ENCODE measurements at regions not wholly inside any gene's neighbourhood (a gene's known extent, or its start where the extent isn't known, plus 50 kb on each side); places are given as distances from the start of the nearest gene placed in this dataset.

DNA sequence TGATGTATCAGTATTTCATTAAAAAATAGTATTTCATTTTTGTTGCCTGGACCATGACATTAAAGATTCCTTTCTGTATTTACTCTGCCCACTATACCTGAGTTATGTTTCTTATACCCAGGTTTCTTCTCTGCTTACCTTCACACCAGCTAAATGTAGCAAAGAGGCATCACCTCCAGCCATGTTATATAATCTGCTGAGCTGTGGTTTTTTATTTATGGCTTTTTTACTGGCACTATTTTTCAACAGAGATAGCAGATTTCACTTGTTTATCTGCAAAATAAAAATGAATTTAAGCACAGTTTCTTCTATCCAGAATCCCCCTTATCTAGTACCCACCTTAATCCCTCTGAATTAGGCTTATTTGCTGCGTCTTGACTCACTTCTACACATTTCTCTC, 979.0 kb upstream of the MAN1A1 start:
- TF ChIP-seq TCF12 (IDR thresholded peaks at IDR 0.05) (no peak), RAD21 (IDR thresholded peaks at IDR 0.05; ENCODE audit: low read length) (no peak)
- TF ChIP-seq, protein P1, sequence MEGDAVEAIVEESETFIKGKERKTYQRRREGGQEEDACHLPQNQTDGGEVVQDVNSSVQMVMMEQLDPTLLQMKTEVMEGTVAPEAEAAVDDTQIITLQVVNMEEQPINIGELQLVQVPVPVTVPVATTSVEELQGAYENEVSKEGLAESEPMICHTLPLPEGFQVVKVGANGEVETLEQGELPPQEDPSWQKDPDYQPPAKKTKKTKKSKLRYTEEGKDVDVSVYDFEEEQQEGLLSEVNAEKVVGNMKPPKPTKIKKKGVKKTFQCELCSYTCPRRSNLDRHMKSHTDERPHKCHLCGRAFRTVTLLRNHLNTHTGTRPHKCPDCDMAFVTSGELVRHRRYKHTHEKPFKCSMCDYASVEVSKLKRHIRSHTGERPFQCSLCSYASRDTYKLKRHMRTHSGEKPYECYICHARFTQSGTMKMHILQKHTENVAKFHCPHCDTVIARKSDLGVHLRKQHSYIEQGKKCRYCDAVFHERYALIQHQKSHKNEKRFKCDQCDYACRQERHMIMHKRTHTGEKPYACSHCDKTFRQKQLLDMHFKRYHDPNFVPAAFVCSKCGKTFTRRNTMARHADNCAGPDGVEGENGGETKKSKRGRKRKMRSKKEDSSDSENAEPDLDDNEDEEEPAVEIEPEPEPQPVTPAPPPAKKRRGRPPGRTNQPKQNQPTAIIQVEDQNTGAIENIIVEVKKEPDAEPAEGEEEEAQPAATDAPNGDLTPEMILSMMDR (IDR thresholded peaks at IDR 0.05) = no peak
